K562 (cell line): ENCODE measurements at regions not wholly inside any gene's neighbourhood (a gene's known extent, or its start where the extent isn't known, plus 50 kb on each side); places are given as distances from the start of the nearest gene placed in this dataset.

ENCODE experiments used
- ATAC-seq: fragments of 200-7000 bp; cut with Tn5 transposase; 3 replicates; pipeline ENCODE4 v1.9.1; 2020; ENCODE audit warnings: moderate library complexity
- BruUV-seq: library from RNA; stranded (reverse); fragments of 400-500 nt; replicated peaks from 2 replicates; lab custom pipeline; 2021; lab: Mats Ljungman, UMichigan
- CTCF ChIA-PET: fragments of 300-600 bp; formaldehyde crosslinking; extraction: SDS; loops from one replicate; lab custom pipeline; 2021; ENCODE audit warnings: low intra/inter-chr PET ratio; lab: Yijun Ruan, JAX
- POLR2A ChIA-PET: fragments of 300-600, 350-650 bp; sonication (Branson Sonifier 250); formaldehyde crosslinking; extraction: SDS; loops from one replicate; lab custom pipeline; 2021; ENCODE audit warnings: antibody characterized with exemption, inconsistent platforms; lab: Yijun Ruan, JAX
- DNase-seq, 4 experiments: peaks; one replicate each; pipeline versions ENCODE4 v3.0.0 to v3.0.0-alpha.2; 2011 to 2018; ENCODE audit warnings: low spot score in 3 of 4, mixed read lengths in 3 of 4; ENCODE audit errors: extremely low read depth in 1 of 4
- FAIRE-seq: peaks from 2 replicates; lab custom pipeline; 2011; peaks lifted over from hg19 to GRCh38; lab: Jason Lieb, UNC
- H2AFZ ChIP-seq: 2 replicates; pipeline ENCODE4 v1.6.0; 2011; ENCODE audit warnings: low read depth, low read length, control low read depth, inconsistent platforms
- H3K27ac ChIP-seq: fragments of 200-600 bp; 3 replicates; pipeline ENCODE4 v1.8.0; 2011; ENCODE audit warnings: low read depth, mild to moderate bottlenecking, control low read depth, inconsistent platforms, low read length, moderate library complexity, mixed read lengths; ENCODE audit errors: extremely low read depth
- H3K27me3 ChIP-seq, 2 experiments: fragments of 300-600 bp in 1 of 2; 2 replicates in 1 of 2; 3 replicates in 1 of 2; pipeline versions ENCODE4 v1.6.0 to v1.8.0; 2011; ENCODE audit warnings: inconsistent platforms in 2 of 2, low read length in 2 of 2, mild to moderate bottlenecking in 1 of 2, mixed read lengths in 1 of 2, moderate library complexity in 1 of 2; ENCODE audit not compliant: control insufficient read depth in 2 of 2, insufficient read depth in 2 of 2
- H3K36me3 ChIP-seq: fragments of 300-600 bp; 3 replicates; pipeline ENCODE4 v1.8.0; 2011; ENCODE audit warnings: mild to moderate bottlenecking, low read length, inconsistent platforms; ENCODE audit not compliant: control insufficient read depth, insufficient read depth
- H3K4me1 ChIP-seq, 2 experiments: fragments of 200-600 bp in 1 of 2; replicated peaks in 1 of 2; 2 replicates in 1 of 2; 3 replicates in 1 of 2; pipeline versions ENCODE4 v1.5.1 to v1.8.0; 2011; ENCODE audit warnings: inconsistent platforms in 2 of 2, low read length in 2 of 2, mild to moderate bottlenecking in 1 of 2, mixed read lengths in 1 of 2, moderate library complexity in 1 of 2; ENCODE audit not compliant: control insufficient read depth in 2 of 2, insufficient read depth in 2 of 2
- H3K4me2 ChIP-seq: 2 replicates; pipeline ENCODE4 v1.6.1; 2011; ENCODE audit warnings: low read length, control low read depth, inconsistent platforms, mixed read lengths; ENCODE audit not compliant: insufficient read depth
- H3K4me3 ChIP-seq: fragments of 200-600 bp; sonication (generic), shearing (Covaris generic); 2 replicates; pipeline ENCODE4 v1.5.1; 2016; ENCODE audit warnings: control low read depth, inconsistent platforms
- H3K79me2 ChIP-seq: fragments of 200-600 bp; 3 replicates; pipeline ENCODE4 v1.8.0; 2011; ENCODE audit warnings: low read length, inconsistent platforms; ENCODE audit not compliant: control insufficient read depth, insufficient read depth
- H3K9ac ChIP-seq, 2 experiments: 2 replicates each; pipeline versions ENCODE4 v1.6.0 to v1.6.1; 2011; ENCODE audit warnings: low read depth in 2 of 2, low read length in 2 of 2, control low read depth in 1 of 2, inconsistent platforms in 1 of 2, mild to moderate bottlenecking in 1 of 2, mixed read lengths in 1 of 2; ENCODE audit not compliant: insufficient read depth in 1 of 2
- H3K9me1 ChIP-seq: one replicate; pipeline ENCODE4 v1.6.0; 2011; ENCODE audit warnings: inconsistent platforms, mild to moderate bottlenecking, low read length, moderate library complexity; ENCODE audit not compliant: control insufficient read depth, insufficient read depth
- H3K9me3 ChIP-seq: replicated peaks from 2 replicates; pipeline ENCODE4 v1.5.1; 2011; ENCODE audit warnings: low read depth, low read length, inconsistent platforms; ENCODE audit not compliant: control insufficient read depth, insufficient read depth
- H4K20me1 ChIP-seq: replicated peaks from 2 replicates; pipeline ENCODE4 v1.6.1; 2011; ENCODE audit warnings: low read length, inconsistent platforms, mixed read lengths; ENCODE audit not compliant: control insufficient read depth, insufficient read depth
- GMEB1 ChIP-seq: fragments of 250-450 bp; sonication (Bioruptor Pico); IDR thresholded peaks from 2 replicates; pipeline ENCODE4 v1.4.0; 2020; ENCODE audit warnings: mild to moderate bottlenecking
- KDM4B ChIP-seq, 2 experiments: fragments of 450-650 bp in 1 of 2; sonication (generic) in 1 of 2; IDR thresholded peaks; 2 replicates each; pipeline ENCODE4 v1.6.1; 2016 to 2017; ENCODE audit warnings: borderline replicate concordance in 2 of 2, antibody characterized with exemption in 1 of 2, low read depth in 1 of 2, mild to moderate bottlenecking in 1 of 2
- MAZ ChIP-seq, 2 experiments: fragments of 450-650 bp in 1 of 2; sonication (generic) in 1 of 2; formaldehyde crosslinking; IDR thresholded peaks in 1 of 2; conservative IDR thresholded peaks in 1 of 2; 2 replicates each; pipeline versions ENCODE4 v1.4.0 to v1.5.0; 2020; ENCODE audit warnings: mild to moderate bottlenecking in 1 of 2, missing genetic modification reagents in 1 of 2
- NUFIP1 ChIP-seq: fragments of 450-650 bp; IDR thresholded peaks from 2 replicates; pipeline ENCODE4 v1.6.1; 2018; ENCODE audit not compliant: partially characterized antibody
- POLR3A ChIP-seq: IDR thresholded peaks from 2 replicates; pipeline ENCODE4 v1.6.1; 2011; ENCODE audit warnings: borderline replicate concordance, mild to moderate bottlenecking, moderate library complexity; ENCODE audit not compliant: insufficient read length, insufficient read depth; ENCODE audit errors: extremely low read depth
- PTRF ChIP-seq: fragments of 450-650 bp; IDR thresholded peaks from 2 replicates; pipeline ENCODE4 v1.6.1; 2016; ENCODE audit warnings: mild to moderate bottlenecking, missing genetic modification characterization, missing compliant biosample characterization
- RFX5 ChIP-seq: IDR thresholded peaks from 2 replicates; pipeline ENCODE4 v1.6.1; 2011; ENCODE audit warnings: low read depth, mild to moderate bottlenecking, improper control_type of control experiment, low read length
- RNF2 ChIP-seq: sonication (generic); IDR thresholded peaks from 2 replicates; pipeline ENCODE4 v1.6.1; 2016
- TRIM24 ChIP-seq, 2 experiments: fragments of 450-650 bp; IDR thresholded peaks; 2 replicates each; pipeline ENCODE4 v1.6.1; 2016
- ZFP30 ChIP-seq: fragments of 250-450 bp; sonication (Bioruptor Pico); IDR thresholded peaks from 2 replicates; pipeline ENCODE4 v1.8.0; 2022; ENCODE audit warnings: moderate library complexity, mild to moderate bottlenecking, inconsistent platforms, borderline replicate concordance
- ZNF699 ChIP-seq: fragments of 250-450 bp; sonication (Bioruptor Pico); IDR thresholded peaks from 2 replicates; pipeline ENCODE4 v1.8.0; 2021; ENCODE audit warnings: mild to moderate bottlenecking, moderate library complexity; ENCODE audit not compliant: insufficient replicate concordance
- ZZZ3 ChIP-seq: fragments of 450-650 bp; IDR thresholded peaks from 2 replicates; pipeline ENCODE4 v1.6.1; 2016; ENCODE audit warnings: antibody characterized with exemption, mild to moderate bottlenecking, moderate library complexity
- WGBS: fragments of 100-300 bp; shearing (Covaris generic); methylation state at CpG from one replicate; pipeline ENCODE4 v1.1.6; 2016; ENCODE audit warnings: low coverage, mixed read lengths; ENCODE audit not compliant: insufficient coverage; ENCODE audit errors: missing lambda C conversion rate; 5-methylcytosine and 5-hydroxymethylcytosine counted together
- in situ Hi-C: fragments of 300-500 bp; cut with MboI; formaldehyde crosslinking; loops from 4 replicates; pipeline ENCODE4 v1.15.0; 2018; ENCODE audit warnings: inconsistent platforms, mixed read lengths
- intact Hi-C: fragments of 100-400 bp; cut with micrococcal nuclease; formaldehyde crosslinking; loops from 2 replicates; pipeline ENCODE4 v1.14.2; 2022
- TF ChIP-seq, protein P1 (sequence below): fragments of 250-450 bp; sonication (Bioruptor Pico); IDR thresholded peaks from 2 replicates; pipeline ENCODE4 v1.8.0; 2022; ENCODE audit warnings: inconsistent platforms, mild to moderate bottlenecking, moderate library complexity, borderline replicate concordance
- TF ChIP-seq, protein P2 (sequence below): fragments of 250-450 bp; sonication (Bioruptor Pico); IDR thresholded peaks from 2 replicates; pipeline ENCODE4 v1.8.0; 2022; ENCODE audit warnings: moderate library complexity, mild to moderate bottlenecking, inconsistent platforms

- WGBS: 1% methylated on average over 24 of the region's 29 CpGs
- no peak overlapping the region for H3K27ac ChIP-seq
- in situ Hi-C loops (no loop called here), intact Hi-C loops (no loop called here)
- H3K9ac ChIP-seq: no peak overlapping the region
- no peak for TF ChIP-seq TRIM24 (IDR thresholded peaks at IDR 0.05)
- TF ChIP-seq GMEB1 (CRISPR knock-in tag): no peak
- TF ChIP-seq, protein P1, sequence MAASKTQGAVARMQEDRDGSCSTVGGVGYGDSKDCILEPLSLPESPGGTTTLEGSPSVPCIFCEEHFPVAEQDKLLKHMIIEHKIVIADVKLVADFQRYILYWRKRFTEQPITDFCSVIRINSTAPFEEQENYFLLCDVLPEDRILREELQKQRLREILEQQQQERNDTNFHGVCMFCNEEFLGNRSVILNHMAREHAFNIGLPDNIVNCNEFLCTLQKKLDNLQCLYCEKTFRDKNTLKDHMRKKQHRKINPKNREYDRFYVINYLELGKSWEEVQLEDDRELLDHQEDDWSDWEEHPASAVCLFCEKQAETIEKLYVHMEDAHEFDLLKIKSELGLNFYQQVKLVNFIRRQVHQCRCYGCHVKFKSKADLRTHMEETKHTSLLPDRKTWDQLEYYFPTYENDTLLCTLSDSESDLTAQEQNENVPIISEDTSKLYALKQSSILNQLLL (CRISPR knock-in tag): no peak
- TF ChIP-seq, protein P2, sequence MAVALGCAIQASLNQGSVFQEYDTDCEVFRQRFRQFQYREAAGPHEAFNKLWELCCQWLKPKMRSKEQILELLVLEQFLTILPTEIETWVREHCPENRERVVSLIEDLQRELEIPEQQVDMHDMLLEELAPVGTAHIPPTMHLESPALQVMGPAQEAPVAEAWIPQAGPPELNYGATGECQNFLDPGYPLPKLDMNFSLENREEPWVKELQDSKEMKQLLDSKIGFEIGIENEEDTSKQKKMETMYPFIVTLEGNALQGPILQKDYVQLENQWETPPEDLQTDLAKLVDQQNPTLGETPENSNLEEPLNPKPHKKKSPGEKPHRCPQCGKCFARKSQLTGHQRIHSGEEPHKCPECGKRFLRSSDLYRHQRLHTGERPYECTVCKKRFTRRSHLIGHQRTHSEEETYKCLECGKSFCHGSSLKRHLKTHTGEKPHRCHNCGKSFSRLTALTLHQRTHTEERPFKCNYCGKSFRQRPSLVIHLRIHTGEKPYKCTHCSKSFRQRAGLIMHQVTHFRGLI (CRISPR knock-in tag): no peak
- no peak for TF ChIP-seq PTRF (tag)
- TF ChIP-seq MAZ (CRISPR knock-in tag; conservative IDR thresholded peaks at IDR 0.05 in 1 of 2, IDR thresholded peaks at IDR 0.05 in 1 of 2): no peak
- TF ChIP-seq POLR3A: no peak
- TF ChIP-seq RFX5: no peak
- TF ChIP-seq RNF2: no peak
- no peak for TF ChIP-seq NUFIP1
- TF ChIP-seq KDM4B (IDR thresholded peaks at IDR 0.05; ENCODE audit: borderline replicate concordance in 2 of 2, low read depth in 1 of 2): no peak
- TF ChIP-seq ZNF699 (CRISPR knock-in tag): no peak
- no peak for TF ChIP-seq ZFP30 (CRISPR knock-in tag)
- TF ChIP-seq ZZZ3: no peak
- no peak overlapping the region for H2AFZ ChIP-seq
- no peaks in the 10 kb centered on the region for H3K9me3 ChIP-seq
- H3K27me3 ChIP-seq: peaks cover 29 to 76% of the 10 kb centered on the region in 2 experiments
- H3K36me3 ChIP-seq: no peaks in the 10 kb centered on the region
- H3K4me1 ChIP-seq: peaks cover 0 to 5% of the 10 kb centered on the region in 2 experiments; a peak in 1 of 5 replicates
- 0 out of 2 replicates have a peak, but pooled peaks cover 7% of the 10 kb centered on the region for H4K20me1 ChIP-seq
- no peak for FAIRE-seq
- no peak overlapping the region for H3K4me3 ChIP-seq
- no TSS peak for BruUV-seq
- no peak overlapping the region for H3K4me2 ChIP-seq
- no peaks in the 10 kb centered on the region for H3K79me2 ChIP-seq
- CTCF ChIA-PET: no interaction called here
- ATAC-seq: no peak
- H3K9me1 ChIP-seq: no peaks in the 10 kb centered on the region
- POLR2A ChIA-PET: interaction anchor here (0.6 kb wide), 1 partner anchor 1018 kb away, joined by 3 read pairs; no protein-coding TSS in a partner anchor
- DNase-seq: no peak
These were observed 70.3 kb upstream of the SNTG2 start for GRCh38 chr2:880201-880970.
